AG04449 (cell line): ENCODE measurements at regions not wholly inside any gene's neighbourhood (a gene's known extent, or its start where the extent isn't known, plus 50 kb on each side); places are given as distances from the start of the nearest gene placed in this dataset.

Source experiments
- CTCF ChIA-PET: fragments of 350-600 bp; formaldehyde crosslinking; extraction: SDS; loops from one replicate; lab custom pipeline; 2021; ENCODE audit warnings: antibody characterized with exemption; lab: Yijun Ruan, JAX
- POLR2A ChIA-PET: fragments of 400-600, 350-600 bp; formaldehyde crosslinking; extraction: SDS; loops from one replicate; lab custom pipeline; 2020; ENCODE audit warnings: antibody characterized with exemption, inconsistent platforms; lab: Yijun Ruan, JAX
- DNase-seq: peaks from one replicate; pipeline ENCODE4 v3.0.0-alpha.2; 2010; ENCODE audit warnings: low read depth, low spot score
- H3K4me3 ChIP-seq: 2 replicates; pipeline ENCODE4 v1.5.1; 2011; ENCODE audit warnings: low read depth, mild to moderate bottlenecking, control low read depth, low read length
- TF ChIP-seq, protein P1 (sequence below): IDR thresholded peaks from one replicate; pipeline ENCODE4 v1.5.1; 2011; ENCODE audit warnings: mild to moderate bottlenecking, moderate library complexity, low read length, control low read depth, inconsistent platforms; ENCODE audit not compliant: insufficient read depth; ENCODE audit errors: missing control alignments

DNA sequence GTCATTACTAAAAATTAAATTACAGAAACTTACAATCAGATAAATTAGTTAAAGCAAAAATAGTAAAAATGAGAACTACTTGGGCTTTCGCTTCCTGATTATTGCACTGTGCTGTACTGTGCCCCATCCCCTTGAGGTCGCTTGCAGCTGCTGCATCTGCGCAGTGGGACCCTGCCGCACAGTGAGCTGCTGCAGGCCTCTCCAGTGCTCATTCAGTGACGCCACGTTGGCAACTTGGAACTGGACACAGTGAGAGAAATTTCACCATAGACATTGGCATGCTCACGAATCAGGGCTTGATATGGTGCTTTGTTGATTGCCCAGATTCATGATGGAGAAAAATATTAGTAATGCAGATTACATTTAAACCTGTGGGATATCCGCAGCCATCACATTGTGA lies 290.8 kb upstream of the MYT1L start:
- no peak for DNase-seq
- CTCF ChIA-PET: no interaction called here
- POLR2A ChIA-PET: no interaction called here
- TF ChIP-seq, protein P1, sequence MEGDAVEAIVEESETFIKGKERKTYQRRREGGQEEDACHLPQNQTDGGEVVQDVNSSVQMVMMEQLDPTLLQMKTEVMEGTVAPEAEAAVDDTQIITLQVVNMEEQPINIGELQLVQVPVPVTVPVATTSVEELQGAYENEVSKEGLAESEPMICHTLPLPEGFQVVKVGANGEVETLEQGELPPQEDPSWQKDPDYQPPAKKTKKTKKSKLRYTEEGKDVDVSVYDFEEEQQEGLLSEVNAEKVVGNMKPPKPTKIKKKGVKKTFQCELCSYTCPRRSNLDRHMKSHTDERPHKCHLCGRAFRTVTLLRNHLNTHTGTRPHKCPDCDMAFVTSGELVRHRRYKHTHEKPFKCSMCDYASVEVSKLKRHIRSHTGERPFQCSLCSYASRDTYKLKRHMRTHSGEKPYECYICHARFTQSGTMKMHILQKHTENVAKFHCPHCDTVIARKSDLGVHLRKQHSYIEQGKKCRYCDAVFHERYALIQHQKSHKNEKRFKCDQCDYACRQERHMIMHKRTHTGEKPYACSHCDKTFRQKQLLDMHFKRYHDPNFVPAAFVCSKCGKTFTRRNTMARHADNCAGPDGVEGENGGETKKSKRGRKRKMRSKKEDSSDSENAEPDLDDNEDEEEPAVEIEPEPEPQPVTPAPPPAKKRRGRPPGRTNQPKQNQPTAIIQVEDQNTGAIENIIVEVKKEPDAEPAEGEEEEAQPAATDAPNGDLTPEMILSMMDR: no peak
- no peak overlapping the region for H3K4me3 ChIP-seq

DNA sequence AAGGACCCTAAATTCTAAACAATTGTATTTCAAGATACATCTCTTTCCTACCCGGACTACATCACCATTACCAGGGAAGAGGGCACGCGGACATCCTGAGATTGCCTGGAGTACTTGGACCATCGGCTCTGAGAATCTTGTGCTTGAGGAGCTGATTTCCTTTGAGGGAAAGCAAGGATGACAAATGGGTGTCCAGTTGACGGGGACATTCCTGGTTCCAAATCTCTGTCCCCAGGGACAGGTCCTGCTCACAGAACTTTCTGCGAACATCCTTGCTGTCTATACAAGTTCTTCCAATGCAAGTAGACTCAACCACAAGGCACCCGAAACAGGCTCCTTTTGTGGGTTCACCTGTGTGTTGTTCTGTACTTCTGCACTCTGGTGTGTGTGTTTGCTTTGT lies 289.5 kb upstream of the MYT1L start:
- no peak for DNase-seq
- POLR2A ChIA-PET: no interaction called here
- CTCF ChIA-PET: no interaction called here

DNA sequence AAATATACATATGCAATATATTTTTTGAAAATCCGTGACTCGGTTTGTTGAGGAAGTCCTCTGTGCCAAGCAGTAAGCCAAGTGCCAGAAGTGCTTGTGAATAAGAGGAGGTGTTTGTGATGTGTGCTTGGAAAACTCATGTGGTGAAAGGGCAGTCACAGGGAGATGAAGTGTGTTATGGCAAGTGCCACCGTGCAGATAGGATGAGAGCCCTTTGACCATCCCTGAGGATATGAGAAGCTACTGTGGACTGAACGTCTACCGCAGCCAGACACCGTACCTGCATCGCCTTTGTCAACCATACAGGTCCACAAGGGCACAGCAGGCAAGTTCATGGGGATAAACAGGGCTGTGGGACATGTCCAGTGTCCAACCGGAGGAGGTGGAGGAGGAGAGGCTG lies 288.9 kb upstream of the MYT1L start:
- no peak for DNase-seq
- no peak overlapping the region for H3K4me3 ChIP-seq
- TF ChIP-seq, protein P1: no peak
- CTCF ChIA-PET: interaction anchor here (0.6 kb wide), 1 partner anchor 29 kb away, joined by 3 read pairs; no protein-coding TSS in a partner anchor
- POLR2A ChIA-PET: no interaction called here

More for the DNA sequence above, 289.5 kb upstream of the MYT1L start:
- no peak overlapping the region for H3K4me3 ChIP-seq
- TF ChIP-seq, protein P1: no peak

DNA sequence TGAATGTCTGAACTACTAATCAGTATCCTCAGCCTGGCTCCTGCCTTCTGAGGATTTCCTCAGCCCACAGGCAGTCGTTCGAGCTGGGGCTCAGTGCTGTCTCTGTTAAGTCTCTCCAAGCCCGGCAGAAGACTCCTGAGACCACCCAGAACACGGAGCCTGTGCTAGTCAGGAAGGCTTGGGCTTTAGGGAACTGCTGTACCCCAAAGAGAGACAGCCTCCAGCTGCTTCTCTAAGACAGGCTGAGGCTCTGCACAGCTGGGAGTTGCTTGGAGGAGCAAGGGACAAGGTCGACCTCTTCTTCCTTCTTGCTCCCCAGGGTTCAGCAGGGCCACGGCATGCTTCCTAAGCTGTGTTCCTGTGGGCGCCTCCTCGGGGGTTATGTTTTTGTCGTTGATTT lies 283.4 kb upstream of the MYT1L start:
- ChIA-PET POLR2A (no interaction called here), CTCF (no interaction called here)
- no peak for DNase-seq
- no peak overlapping the region for H3K4me3 ChIP-seq
- TF ChIP-seq, protein P1: no peak

DNA sequence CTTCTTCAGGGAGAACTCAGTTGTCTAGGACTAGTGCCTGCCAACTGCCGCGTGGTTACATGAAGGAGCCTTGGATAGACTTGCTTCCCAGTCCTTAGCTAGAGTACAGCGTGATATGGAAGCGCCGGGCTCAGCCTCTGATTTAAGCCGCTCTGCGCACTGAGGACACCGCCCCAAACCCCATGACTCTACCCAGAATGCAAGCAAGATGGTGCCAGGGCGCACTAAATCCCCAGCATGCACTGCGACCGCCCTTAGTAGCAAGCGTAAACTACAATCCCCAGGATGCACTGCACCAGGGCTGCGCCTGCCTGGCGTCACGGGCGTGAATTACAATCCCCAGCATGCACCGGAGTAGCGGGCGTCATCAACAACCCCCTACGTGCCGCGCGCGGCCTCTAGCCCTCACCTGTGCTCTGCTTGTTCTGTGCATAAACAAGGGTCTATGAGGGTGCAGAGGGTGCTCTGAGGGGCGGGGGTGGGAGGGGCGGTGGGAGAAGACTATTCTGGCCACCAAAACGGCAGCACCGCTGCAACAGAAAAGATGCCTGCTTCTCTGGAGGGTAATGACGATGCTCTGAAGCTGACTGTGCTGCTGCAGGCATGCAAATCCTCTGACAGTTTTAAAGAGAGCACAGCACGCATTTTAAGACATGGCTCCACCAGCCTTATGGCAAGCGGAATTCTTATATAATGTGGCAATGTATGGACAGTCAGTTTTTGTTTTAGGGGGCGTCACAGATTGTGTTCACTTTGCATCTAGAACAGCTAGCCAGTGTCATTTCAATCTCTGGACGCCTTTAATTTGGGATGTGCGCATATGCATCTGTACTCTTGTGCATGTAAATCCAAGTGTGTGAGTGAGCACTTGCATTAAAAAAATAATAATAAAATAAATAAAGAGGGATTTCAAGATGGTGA lies 282.5 kb upstream of the MYT1L start:
- H3K4me3 ChIP-seq: peak overlapping the region; percentile 46
- CTCF ChIA-PET: no interaction called here
- POLR2A ChIA-PET: no interaction called here
- TF ChIP-seq, protein P1: no peak
- peak; percentile 2 for DNase-seq

DNA sequence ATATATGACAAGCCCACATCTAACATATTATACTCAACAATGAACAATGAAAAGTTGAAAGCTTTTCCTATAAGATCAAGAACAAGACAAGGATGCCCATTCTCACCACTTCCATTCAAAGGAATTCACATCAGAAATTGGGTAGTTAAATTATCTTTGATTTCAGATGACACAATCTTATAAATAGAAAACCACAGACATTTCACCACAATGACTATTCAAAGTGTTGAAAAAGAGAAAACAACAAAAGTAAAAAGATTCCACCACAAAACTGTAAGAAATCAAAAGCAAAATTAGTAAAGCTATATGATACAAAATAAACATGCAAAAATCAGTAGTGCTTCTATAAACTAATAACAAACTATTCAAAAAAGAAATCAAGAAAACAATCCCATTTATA lies 279.7 kb upstream of the MYT1L start:
- TF ChIP-seq, protein P1: no peak
- DNase-seq: no peak
- POLR2A ChIA-PET: no interaction called here
- CTCF ChIA-PET: no interaction called here
- H3K4me3 ChIP-seq: no peak overlapping the region
